GM18508 (cell line): ENCODE measurements at regions not wholly inside any gene's neighbourhood (a gene's known extent, or its start where the extent isn't known, plus 50 kb on each side); places are given as distances from the start of the nearest gene placed in this dataset.
"Not testable (repeated sequence)": the region's sequence is repeated elsewhere in the genome, so short reads cannot be mapped to it uniquely, and the experiment has no call there.

ENCODE experiments used
- ATAC-seq: cut with Tn5 transposase; IDR thresholded peaks from one replicate; pipeline ENCODE4 v1.9.1; 2021; ENCODE audit warnings: moderate number of reproducible peaks; ENCODE audit not compliant: insufficient read depth, unreplicated experiment

GRCh38 chr1:30660241-30660640 lies 63.1 kb downstream of the MATN1 start:
- no peak for ATAC-seq

- ATAC-seq, result no peak
Measured at GRCh38 chr1:30659702-30660101, 63.7 kb downstream of the MATN1 start.

- ATAC-seq, result not testable (repeated sequence)
Measured at GRCh38 chr1:30658375-30658774, 65.0 kb downstream of the MATN1 start.

GRCh38 chr1:30658014-30658336 lies 65.4 kb downstream of the MATN1 start:
- no peak for ATAC-seq

GRCh38 chr1:30657131-30658013 lies 66.0 kb downstream of the MATN1 start:
- ATAC-seq, result no peak

- no peak for ATAC-seq
Measured at GRCh38 chr1:30656171-30656940, 67.0 kb downstream of the MATN1 start.

GRCh38 chr1:30655672-30656071 lies 67.7 kb downstream of the MATN1 start:
- ATAC-seq, result no peak

- no peak for ATAC-seq
Measured at GRCh38 chr1:30654188-30654587, 69.2 kb downstream of the MATN1 start.

- ATAC-seq, result no peak
Measured at GRCh38 chr1:30652152-30652841, 71.1 kb downstream of the MATN1 start.

- ATAC-seq, result not testable (repeated sequence)
Measured at GRCh38 chr1:30651395-30651794, 72.0 kb downstream of the MATN1 start.

GRCh38 chr1:30650968-30651320 lies 72.4 kb downstream of the MATN1 start:
- no peak for ATAC-seq

- ATAC-seq, result no peak
Measured at GRCh38 chr1:30650038-30650967, 73.1 kb downstream of the MATN1 start.

- ATAC-seq, result no peak
Measured at GRCh38 chr1:30649321-30649991, 73.9 kb downstream of the MATN1 start.

GRCh38 chr1:30648408-30649000 lies 74.9 kb downstream of the MATN1 start:
- no peak for ATAC-seq

- ATAC-seq, result no peak
Measured at GRCh38 chr1:30645807-30646206, 77.6 kb downstream of the MATN1 start.

GRCh38 chr1:30642391-30643120 lies 80.8 kb downstream of the MATN1 start:
- no peak for ATAC-seq

GRCh38 chr1:30641572-30642353 lies 81.6 kb downstream of the MATN1 start:
- no peak for ATAC-seq
